ENCODE measurements at regions not wholly inside any gene's neighbourhood (a gene's known extent, or its start where the extent isn't known, plus 50 kb on each side); places are given as distances from the start of the nearest gene placed in this dataset.

GRCh38 chr16:87117936-87118335 is 199.3 kb downstream of the C16orf95 start:
- no peak overlapping the region for H3K4me3 ChIP-seq (ENCODE audit: low read length)
- WGBS, 2 experiments (ENCODE audit: insufficient coverage in 1 of 2, insufficient read length in 1 of 2): 83 to 89% methylated on average over 8 to 12 of the region's 12 CpGs
- H3K9ac ChIP-seq (ENCODE audit: extremely low read depth, low read length, poor library complexity, severe bottlenecking): no peak overlapping the region
- Mint-ChIP-seq H3K36me3 (ENCODE audit: low read depth) (no peaks in the 10 kb centered on the region), H3K4me3 (no peak overlapping the region), H3K9me3 (no peaks in the 10 kb centered on the region), H3K4me1 (peaks cover 2% of the 10 kb centered on the region), H3K27me3 (ENCODE audit: insufficient read depth) (no peaks in the 10 kb centered on the region), H3K27ac (no peak overlapping the region)
- no peak for DNase-seq
- H3K36me3 ChIP-seq (ENCODE audit: control insufficient read depth, insufficient read depth, low read length): no peaks in the 10 kb centered on the region
- H3K9me3 ChIP-seq (ENCODE audit: control insufficient read depth, low read length): no peaks in the 10 kb centered on the region
- H3K27ac ChIP-seq (ENCODE audit: low read depth, low read length): no peak overlapping the region
- no peak for TF ChIP-seq CTCF (conservative IDR thresholded peaks at IDR 0.05)
- H3K27me3 ChIP-seq (ENCODE audit: control insufficient read depth, insufficient read depth, low read length, poor library complexity, severe bottlenecking): no peaks in the 10 kb centered on the region
- H3K4me1 ChIP-seq (ENCODE audit: control insufficient read depth, insufficient read depth, low read length): no peaks in the 10 kb centered on the region

GRCh38 chr16:87119168-87119567 is 198.0 kb downstream of the C16orf95 start:
- no peak for TF ChIP-seq CTCF (conservative IDR thresholded peaks at IDR 0.05)
- H3K4me3 Mint-ChIP-seq: no peak overlapping the region
- Histone ChIP-seq H3K9me3 (ENCODE audit: control insufficient read depth, low read length) (peaks cover 6% of the 10 kb centered on the region), H3K27me3 (ENCODE audit: control insufficient read depth, insufficient read depth, low read length, poor library complexity, severe bottlenecking) (no peaks in the 10 kb centered on the region), H3K27ac (ENCODE audit: low read depth, low read length) (no peak overlapping the region), H3K9ac (ENCODE audit: extremely low read depth, low read length, poor library complexity, severe bottlenecking) (no peak overlapping the region), H3K4me3 (ENCODE audit: low read length) (no peak overlapping the region), H3K36me3 (ENCODE audit: control insufficient read depth, insufficient read depth, low read length) (no peaks in the 10 kb centered on the region), H3K4me1 (ENCODE audit: control insufficient read depth, insufficient read depth, low read length) (no peaks in the 10 kb centered on the region)
- H3K9me3 Mint-ChIP-seq: peaks cover 4% of the 10 kb centered on the region
- H3K4me1 Mint-ChIP-seq: peaks cover 2% of the 10 kb centered on the region
- no peaks in the 10 kb centered on the region for H3K36me3 Mint-ChIP-seq (ENCODE audit: low read depth)
- WGBS, 2 experiments (ENCODE audit: insufficient coverage in 1 of 2, insufficient read length in 1 of 2): 78 to 100% methylated on average over 2 of the region's 2 CpGs
- no peak overlapping the region for H3K27ac Mint-ChIP-seq
- no peak for DNase-seq
- no peaks in the 10 kb centered on the region for H3K27me3 Mint-ChIP-seq (ENCODE audit: insufficient read depth)

GRCh38 chr16:87119748-87120147 is 197.4 kb downstream of the C16orf95 start:
- Histone ChIP-seq H3K9me3 (ENCODE audit: control insufficient read depth, low read length) (peaks cover 6% of the 10 kb centered on the region), H3K36me3 (ENCODE audit: control insufficient read depth, insufficient read depth, low read length) (no peaks in the 10 kb centered on the region), H3K9ac (ENCODE audit: extremely low read depth, low read length, poor library complexity, severe bottlenecking) (no peak overlapping the region), H3K4me3 (ENCODE audit: low read length) (no peak overlapping the region), H3K4me1 (ENCODE audit: control insufficient read depth, insufficient read depth, low read length) (no peaks in the 10 kb centered on the region), H3K27ac (ENCODE audit: low read depth, low read length) (no peak overlapping the region), H3K27me3 (ENCODE audit: control insufficient read depth, insufficient read depth, low read length, poor library complexity, severe bottlenecking) (no peaks in the 10 kb centered on the region)
- Mint-ChIP-seq H3K4me3 (no peak overlapping the region), H3K4me1 (peaks cover 2% of the 10 kb centered on the region), H3K27me3 (ENCODE audit: insufficient read depth) (no peaks in the 10 kb centered on the region), H3K27ac (no peak overlapping the region), H3K9me3 (peaks cover 4% of the 10 kb centered on the region), H3K36me3 (ENCODE audit: low read depth) (no peaks in the 10 kb centered on the region)
- DNase-seq: no peak
- 94 to 95% methylated on average over 9 of the region's 9 CpGs for WGBS, 2 experiments (ENCODE audit: insufficient coverage in 1 of 2, insufficient read length in 1 of 2)
- no peak for TF ChIP-seq CTCF (conservative IDR thresholded peaks at IDR 0.05)

All from endodermal cell (in vitro differentiated cells).